ENCODE measurements at regions not wholly inside any gene's neighbourhood (a gene's known extent, or its start where the extent isn't known, plus 50 kb on each side); places are given as distances from the start of the nearest gene placed in this dataset.

DNA sequence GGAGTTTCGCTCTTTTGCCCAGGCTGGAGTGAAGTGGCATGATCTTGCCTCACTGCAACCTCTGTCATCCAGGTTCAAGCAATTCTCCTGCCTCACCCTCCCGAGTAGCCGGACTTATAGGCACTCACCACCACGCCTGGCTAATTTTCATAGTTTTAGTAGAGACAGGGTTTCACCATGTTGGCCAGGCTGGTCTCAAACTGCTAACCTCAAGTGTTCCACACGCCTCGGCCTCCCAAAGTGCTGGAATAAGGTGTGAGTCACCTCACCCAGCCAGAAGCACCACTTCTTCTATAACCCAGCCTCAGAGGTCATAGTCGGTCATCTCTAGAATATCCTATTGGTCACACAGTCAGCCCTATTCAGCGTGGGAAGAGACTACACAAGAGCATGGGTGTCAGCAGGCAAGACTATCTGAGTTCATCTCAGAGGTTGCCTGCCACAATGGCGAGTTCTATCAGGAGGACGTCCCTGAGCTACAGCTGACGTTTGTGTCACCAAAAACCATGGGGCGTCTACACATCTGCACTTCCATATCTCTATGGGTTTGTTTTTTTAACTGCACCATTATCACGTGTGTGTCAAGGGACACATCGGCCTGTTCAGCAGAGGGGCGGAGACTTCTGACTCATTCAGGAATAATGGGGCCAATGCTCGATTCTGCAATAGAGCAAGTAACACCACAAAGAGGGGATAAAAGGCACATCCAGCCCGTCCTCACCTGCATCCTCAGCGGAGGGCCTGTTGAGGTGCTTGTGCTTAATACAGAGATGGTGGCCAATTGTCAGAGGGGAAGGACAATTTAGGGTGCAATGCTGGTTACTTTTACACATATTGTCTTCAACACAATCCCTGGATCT, 256.3 kb upstream of the IRF2BP2 start (continued):
- TF ChIP-seq ATF1 (CRISPR knock-in tag; IDR thresholded peaks at IDR 0.05) (no peak), ATF1 (tag; IDR thresholded peaks at IDR 0.05) (peak; percentile 95), SNIP1 (IDR thresholded peaks at IDR 0.05; ENCODE audit: low read depth) (0 out of 2 replicates have a peak, but pooled peaks have one; percentile 19), ESRRB (CRISPR knock-in tag; IDR thresholded peaks at IDR 0.05; ENCODE audit: borderline replicate concordance) (no peak), AFF1 (IDR thresholded peaks at IDR 0.05; ENCODE audit: low read depth in 1 of 2, partially characterized antibody in 2 of 2) (peak; percentile 59 to 83), ELF4 (CRISPR knock-in tag; IDR thresholded peaks at IDR 0.05) (no peak; the same call in 1 of the 2 replicates), NBN (IDR thresholded peaks at IDR 0.05; ENCODE audit: low read depth) (peak; percentile 92)
- TF ChIP-seq, protein P1, sequence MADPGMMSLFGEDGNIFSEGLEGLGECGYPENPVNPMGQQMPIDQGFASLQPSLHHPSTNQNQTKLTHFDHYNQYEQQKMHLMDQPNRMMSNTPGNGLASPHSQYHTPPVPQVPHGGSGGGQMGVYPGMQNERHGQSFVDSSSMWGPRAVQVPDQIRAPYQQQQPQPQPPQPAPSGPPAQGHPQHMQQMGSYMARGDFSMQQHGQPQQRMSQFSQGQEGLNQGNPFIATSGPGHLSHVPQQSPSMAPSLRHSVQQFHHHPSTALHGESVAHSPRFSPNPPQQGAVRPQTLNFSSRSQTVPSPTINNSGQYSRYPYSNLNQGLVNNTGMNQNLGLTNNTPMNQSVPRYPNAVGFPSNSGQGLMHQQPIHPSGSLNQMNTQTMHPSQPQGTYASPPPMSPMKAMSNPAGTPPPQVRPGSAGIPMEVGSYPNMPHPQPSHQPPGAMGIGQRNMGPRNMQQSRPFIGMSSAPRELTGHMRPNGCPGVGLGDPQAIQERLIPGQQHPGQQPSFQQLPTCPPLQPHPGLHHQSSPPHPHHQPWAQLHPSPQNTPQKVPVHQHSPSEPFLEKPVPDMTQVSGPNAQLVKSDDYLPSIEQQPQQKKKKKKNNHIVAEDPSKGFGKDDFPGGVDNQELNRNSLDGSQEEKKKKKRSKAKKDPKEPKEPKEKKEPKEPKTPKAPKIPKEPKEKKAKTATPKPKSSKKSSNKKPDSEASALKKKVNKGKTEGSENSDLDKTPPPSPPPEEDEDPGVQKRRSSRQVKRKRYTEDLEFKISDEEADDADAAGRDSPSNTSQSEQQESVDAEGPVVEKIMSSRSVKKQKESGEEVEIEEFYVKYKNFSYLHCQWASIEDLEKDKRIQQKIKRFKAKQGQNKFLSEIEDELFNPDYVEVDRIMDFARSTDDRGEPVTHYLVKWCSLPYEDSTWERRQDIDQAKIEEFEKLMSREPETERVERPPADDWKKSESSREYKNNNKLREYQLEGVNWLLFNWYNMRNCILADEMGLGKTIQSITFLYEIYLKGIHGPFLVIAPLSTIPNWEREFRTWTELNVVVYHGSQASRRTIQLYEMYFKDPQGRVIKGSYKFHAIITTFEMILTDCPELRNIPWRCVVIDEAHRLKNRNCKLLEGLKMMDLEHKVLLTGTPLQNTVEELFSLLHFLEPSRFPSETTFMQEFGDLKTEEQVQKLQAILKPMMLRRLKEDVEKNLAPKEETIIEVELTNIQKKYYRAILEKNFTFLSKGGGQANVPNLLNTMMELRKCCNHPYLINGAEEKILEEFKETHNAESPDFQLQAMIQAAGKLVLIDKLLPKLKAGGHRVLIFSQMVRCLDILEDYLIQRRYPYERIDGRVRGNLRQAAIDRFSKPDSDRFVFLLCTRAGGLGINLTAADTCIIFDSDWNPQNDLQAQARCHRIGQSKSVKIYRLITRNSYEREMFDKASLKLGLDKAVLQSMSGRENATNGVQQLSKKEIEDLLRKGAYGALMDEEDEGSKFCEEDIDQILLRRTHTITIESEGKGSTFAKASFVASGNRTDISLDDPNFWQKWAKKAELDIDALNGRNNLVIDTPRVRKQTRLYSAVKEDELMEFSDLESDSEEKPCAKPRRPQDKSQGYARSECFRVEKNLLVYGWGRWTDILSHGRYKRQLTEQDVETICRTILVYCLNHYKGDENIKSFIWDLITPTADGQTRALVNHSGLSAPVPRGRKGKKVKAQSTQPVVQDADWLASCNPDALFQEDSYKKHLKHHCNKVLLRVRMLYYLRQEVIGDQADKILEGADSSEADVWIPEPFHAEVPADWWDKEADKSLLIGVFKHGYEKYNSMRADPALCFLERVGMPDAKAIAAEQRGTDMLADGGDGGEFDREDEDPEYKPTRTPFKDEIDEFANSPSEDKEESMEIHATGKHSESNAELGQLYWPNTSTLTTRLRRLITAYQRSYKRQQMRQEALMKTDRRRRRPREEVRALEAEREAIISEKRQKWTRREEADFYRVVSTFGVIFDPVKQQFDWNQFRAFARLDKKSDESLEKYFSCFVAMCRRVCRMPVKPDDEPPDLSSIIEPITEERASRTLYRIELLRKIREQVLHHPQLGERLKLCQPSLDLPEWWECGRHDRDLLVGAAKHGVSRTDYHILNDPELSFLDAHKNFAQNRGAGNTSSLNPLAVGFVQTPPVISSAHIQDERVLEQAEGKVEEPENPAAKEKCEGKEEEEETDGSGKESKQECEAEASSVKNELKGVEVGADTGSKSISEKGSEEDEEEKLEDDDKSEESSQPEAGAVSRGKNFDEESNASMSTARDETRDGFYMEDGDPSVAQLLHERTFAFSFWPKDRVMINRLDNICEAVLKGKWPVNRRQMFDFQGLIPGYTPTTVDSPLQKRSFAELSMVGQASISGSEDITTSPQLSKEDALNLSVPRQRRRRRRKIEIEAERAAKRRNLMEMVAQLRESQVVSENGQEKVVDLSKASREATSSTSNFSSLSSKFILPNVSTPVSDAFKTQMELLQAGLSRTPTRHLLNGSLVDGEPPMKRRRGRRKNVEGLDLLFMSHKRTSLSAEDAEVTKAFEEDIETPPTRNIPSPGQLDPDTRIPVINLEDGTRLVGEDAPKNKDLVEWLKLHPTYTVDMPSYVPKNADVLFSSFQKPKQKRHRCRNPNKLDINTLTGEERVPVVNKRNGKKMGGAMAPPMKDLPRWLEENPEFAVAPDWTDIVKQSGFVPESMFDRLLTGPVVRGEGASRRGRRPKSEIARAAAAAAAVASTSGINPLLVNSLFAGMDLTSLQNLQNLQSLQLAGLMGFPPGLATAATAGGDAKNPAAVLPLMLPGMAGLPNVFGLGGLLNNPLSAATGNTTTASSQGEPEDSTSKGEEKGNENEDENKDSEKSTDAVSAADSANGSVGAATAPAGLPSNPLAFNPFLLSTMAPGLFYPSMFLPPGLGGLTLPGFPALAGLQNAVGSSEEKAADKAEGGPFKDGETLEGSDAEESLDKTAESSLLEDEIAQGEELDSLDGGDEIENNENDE (IDR thresholded peaks at IDR 0.05; ENCODE audit: low read depth, low read length), result no peak
- TF ChIP-seq, protein P2, sequence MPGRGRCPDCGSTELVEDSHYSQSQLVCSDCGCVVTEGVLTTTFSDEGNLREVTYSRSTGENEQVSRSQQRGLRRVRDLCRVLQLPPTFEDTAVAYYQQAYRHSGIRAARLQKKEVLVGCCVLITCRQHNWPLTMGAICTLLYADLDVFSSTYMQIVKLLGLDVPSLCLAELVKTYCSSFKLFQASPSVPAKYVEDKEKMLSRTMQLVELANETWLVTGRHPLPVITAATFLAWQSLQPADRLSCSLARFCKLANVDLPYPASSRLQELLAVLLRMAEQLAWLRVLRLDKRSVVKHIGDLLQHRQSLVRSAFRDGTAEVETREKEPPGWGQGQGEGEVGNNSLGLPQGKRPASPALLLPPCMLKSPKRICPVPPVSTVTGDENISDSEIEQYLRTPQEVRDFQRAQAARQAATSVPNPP (IDR thresholded peaks at IDR 0.05; ENCODE audit: borderline replicate concordance, insufficient read depth, insufficient read length), result no peak

Measured in K562 (cell line).